Endothelial cell (in vitro differentiated cells): ENCODE measurements at regions not wholly inside any gene's neighbourhood (a gene's known extent, or its start where the extent isn't known, plus 50 kb on each side); places are given as distances from the start of the nearest gene placed in this dataset.

Source experiments
- DNase-seq: peaks from one replicate; pipeline ENCODE4 v3.0.0; 2021; ENCODE audit warnings: low spot score
- H3K27ac Mint-ChIP-seq: one replicate; pipeline ENCODE4 v1.8.0; 2021; ENCODE audit warnings: mixed read lengths, inconsistent platforms; ENCODE audit not compliant: unreplicated experiment
- H3K27me3 Mint-ChIP-seq: one replicate; pipeline ENCODE4 v1.8.0; 2021; ENCODE audit warnings: mild to moderate bottlenecking, moderate library complexity, mixed read lengths, inconsistent platforms; ENCODE audit not compliant: unreplicated experiment
- H3K36me3 Mint-ChIP-seq: one replicate; pipeline ENCODE4 v1.8.0; 2021; ENCODE audit warnings: mild to moderate bottlenecking, low read depth, mixed read lengths, inconsistent platforms; ENCODE audit not compliant: unreplicated experiment
- H3K4me1 Mint-ChIP-seq: one replicate; pipeline ENCODE4 v1.8.0; 2021; ENCODE audit warnings: mild to moderate bottlenecking, mixed read lengths, inconsistent platforms; ENCODE audit not compliant: unreplicated experiment
- H3K4me3 Mint-ChIP-seq: one replicate; pipeline ENCODE4 v1.8.0; 2021; ENCODE audit warnings: mild to moderate bottlenecking, mixed read lengths, inconsistent platforms; ENCODE audit not compliant: unreplicated experiment
- H3K9me3 Mint-ChIP-seq: one replicate; pipeline ENCODE4 v1.8.0; 2021; ENCODE audit warnings: mixed read lengths, inconsistent platforms; ENCODE audit not compliant: unreplicated experiment
- CTCF ChIP-seq: fragments of 200-600 bp; sonication (generic); IDR thresholded peaks from one replicate; pipeline ENCODE4 v1.5.0; 2021; ENCODE audit warnings: antibody characterized with exemption; ENCODE audit not compliant: unreplicated experiment

DNA sequence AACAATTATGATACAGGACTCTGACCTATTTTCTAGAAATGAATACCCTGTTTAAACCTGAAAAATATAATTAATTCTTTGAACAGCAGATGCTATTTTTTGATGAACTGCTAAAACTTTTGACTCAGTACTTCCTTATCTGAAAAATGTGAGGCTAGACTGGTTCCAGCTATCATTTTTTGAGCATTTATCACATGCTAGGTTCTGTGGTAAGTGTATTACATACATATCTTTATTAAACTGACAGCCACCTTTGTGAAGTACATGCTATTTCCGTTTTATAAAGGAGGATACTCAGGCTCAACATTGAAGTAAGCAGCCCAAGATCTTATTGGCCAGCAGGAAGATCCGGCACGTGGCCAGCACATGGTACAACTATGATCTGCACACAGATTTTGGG is 459.8 kb upstream of the SEL1L start:
- TF ChIP-seq CTCF: no peak
- Mint-ChIP-seq H3K27ac (no peak overlapping the region), H3K4me1 (no peaks in the 10 kb centered on the region), H3K27me3 (peaks cover 3% of the 10 kb centered on the region), H3K4me3 (no peak overlapping the region), H3K36me3 (peaks cover 4% of the 10 kb centered on the region), H3K9me3 (peaks cover 5% of the 10 kb centered on the region)
- DNase-seq: no peak

GRCh38 chr14:82003426-82003825 is 469.8 kb upstream of the SEL1L start:
- H3K27me3 Mint-ChIP-seq: peaks cover 5% of the 10 kb centered on the region
- DNase-seq: no peak
- TF ChIP-seq CTCF: no peak
- H3K36me3 Mint-ChIP-seq: no peaks in the 10 kb centered on the region
- H3K27ac Mint-ChIP-seq: no peak overlapping the region
- peaks cover 37% of the 10 kb centered on the region for H3K9me3 Mint-ChIP-seq
- no peaks in the 10 kb centered on the region for H3K4me1 Mint-ChIP-seq
- H3K4me3 Mint-ChIP-seq: no peak overlapping the region

DNA sequence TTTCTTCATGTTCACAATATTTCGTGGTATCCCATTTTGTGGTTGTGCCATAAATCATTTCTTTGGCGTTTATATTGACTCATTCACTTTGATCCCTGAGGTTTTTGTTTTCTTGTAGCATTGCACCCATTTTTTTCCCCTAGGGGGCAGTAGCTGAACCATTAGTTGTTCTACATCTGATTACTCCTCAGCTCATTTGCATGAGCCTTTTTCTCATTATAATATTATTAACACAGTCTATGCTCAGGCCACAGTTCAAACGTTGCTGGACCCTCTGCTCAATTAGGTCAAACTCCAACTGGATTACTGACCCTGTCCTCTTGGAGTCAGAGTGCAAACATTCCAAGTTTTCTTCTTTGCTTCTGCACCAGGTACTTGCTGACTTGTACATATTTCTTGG is 475.4 kb upstream of the SEL1L start:
- peaks cover 10% of the 10 kb centered on the region for H3K36me3 Mint-ChIP-seq
- peak; percentile 32 for TF ChIP-seq CTCF
- H3K27ac Mint-ChIP-seq: no peak overlapping the region
- no peak for DNase-seq
- H3K27me3 Mint-ChIP-seq: peaks cover 3% of the 10 kb centered on the region
- H3K4me1 Mint-ChIP-seq: no peaks in the 10 kb centered on the region
- no peak overlapping the region for H3K4me3 Mint-ChIP-seq
- peaks cover 39% of the 10 kb centered on the region for H3K9me3 Mint-ChIP-seq

DNA sequence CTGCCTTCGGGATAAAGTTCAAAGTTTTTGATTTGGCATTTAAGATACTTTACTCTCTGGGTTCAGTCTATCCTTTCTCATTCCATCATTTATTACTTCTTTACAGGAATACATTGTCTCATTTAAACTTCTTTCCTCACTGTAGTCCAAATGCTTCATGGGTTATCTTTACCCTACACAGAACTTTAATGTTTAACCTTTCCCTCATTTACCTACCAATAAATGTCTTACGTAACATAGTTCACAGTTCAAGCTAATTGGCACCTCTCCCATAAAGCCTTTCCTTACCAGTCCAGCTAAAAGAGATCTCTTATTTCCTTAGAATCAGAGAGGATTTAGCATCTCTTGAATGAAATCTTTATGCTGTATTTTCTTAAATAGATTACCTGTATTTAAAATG is 476.3 kb upstream of the SEL1L start:
- Mint-ChIP-seq H3K4me1 (no peaks in the 10 kb centered on the region), H3K27ac (no peak overlapping the region), H3K27me3 (peaks cover 3% of the 10 kb centered on the region), H3K36me3 (peaks cover 10% of the 10 kb centered on the region), H3K4me3 (no peak overlapping the region), H3K9me3 (peaks cover 30% of the 10 kb centered on the region)
- TF ChIP-seq CTCF: no peak
- no peak for DNase-seq

DNA sequence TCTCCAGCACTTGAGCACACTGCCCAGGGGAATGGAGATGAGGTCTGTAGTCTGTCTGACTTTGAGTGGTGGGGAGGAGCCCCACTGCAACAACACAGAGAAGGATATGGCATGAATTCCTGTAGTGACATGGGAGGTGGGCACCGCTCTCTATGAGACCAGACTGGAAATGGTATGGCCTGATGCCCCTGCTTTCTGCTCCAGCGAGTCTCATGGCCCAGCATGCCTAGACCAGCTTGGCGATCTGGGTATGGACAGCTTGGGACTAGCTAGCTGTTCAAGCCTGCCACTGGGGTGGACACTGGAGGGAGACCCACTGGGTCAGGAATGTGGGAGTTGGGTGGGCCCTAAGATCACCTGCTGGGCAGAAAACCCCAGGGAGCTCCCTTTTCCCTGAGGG is 477.8 kb upstream of the SEL1L start:
- no peak overlapping the region for H3K4me3 Mint-ChIP-seq

More for the DNA sequence above, 477.8 kb upstream of the SEL1L start:
- peaks cover 25% of the 10 kb centered on the region for H3K9me3 Mint-ChIP-seq
- H3K27ac Mint-ChIP-seq: no peak overlapping the region
- H3K4me1 Mint-ChIP-seq: no peaks in the 10 kb centered on the region
- peaks cover 10% of the 10 kb centered on the region for H3K36me3 Mint-ChIP-seq
- no peak for DNase-seq
- no peak for TF ChIP-seq CTCF
- H3K27me3 Mint-ChIP-seq: peaks cover 3% of the 10 kb centered on the region
